ENCODE measurements at regions not wholly inside any gene's neighbourhood (a gene's known extent, or its start where the extent isn't known, plus 50 kb on each side); places are given as distances from the start of the nearest gene placed in this dataset.

- TF ChIP-seq EZH2phosphoT487 (IDR thresholded peaks at IDR 0.05; ENCODE audit: borderline replicate concordance) (no peak), CTCF (conservative IDR thresholded peaks at IDR 0.05; ENCODE audit: low read length) (no peak)
Observed at GRCh38 chr20:57920971-57921370, 211.2 kb upstream of the PMEPA1 start.
